IMR-90 (cell line): ENCODE measurements at regions not wholly inside any gene's neighbourhood (a gene's known extent, or its start where the extent isn't known, plus 50 kb on each side); places are given as distances from the start of the nearest gene placed in this dataset.

Experiments used
- ATAC-seq: fragments of 200-7000 bp; cut with Tn5 transposase; 2 replicates; pipeline ENCODE4 v1.9.1; 2020; ENCODE audit warnings: low read depth, mild to moderate bottlenecking, moderate library complexity
- BruUV-seq: library from RNA; stranded (reverse); fragments of 400-500 nt; replicated peaks from 2 replicates; lab custom pipeline; 2021; lab: Mats Ljungman, UMichigan
- CTCF ChIA-PET: fragments of 300-600 bp; formaldehyde crosslinking; extraction: SDS; loops from one replicate; lab custom pipeline; 2021; ENCODE audit warnings: antibody characterized with exemption; lab: Yijun Ruan, JAX
- POLR2A ChIA-PET: fragments of 300-600 bp; sonication (Branson Sonifier 250); formaldehyde crosslinking; loops from one replicate; lab custom pipeline; 2022; ENCODE audit warnings: antibody characterized with exemption; ENCODE audit not compliant: unreplicated experiment; lab: Charles Lee
- DNase-seq: peaks from one replicate; pipeline ENCODE4 v3.0.0; 2013
- H2AFZ ChIP-seq: replicated peaks from 2 replicates; pipeline ENCODE3; 2013; ENCODE audit warnings: low read length, mild to moderate bottlenecking; ENCODE audit not compliant: poor library complexity
- H2AK5ac ChIP-seq: 2 replicates; pipeline ENCODE4 v1.6.1; 2013; ENCODE audit warnings: low read depth, low read length, inconsistent platforms
- H2AK9ac ChIP-seq: replicated peaks from 2 replicates; pipeline ENCODE3; 2013; ENCODE audit warnings: mild to moderate bottlenecking, low read depth, low read length, moderate library complexity; ENCODE audit not compliant: poor library complexity
- H2BK120ac ChIP-seq: 2 replicates; pipeline ENCODE4 v1.6.1; 2013; ENCODE audit warnings: low read depth, low read length, inconsistent platforms
- H2BK15ac ChIP-seq: 3 replicates; pipeline ENCODE4 v1.6.1; 2013; ENCODE audit warnings: low read depth, low read length, inconsistent platforms
- H2BK20ac ChIP-seq: 2 replicates; pipeline ENCODE4 v1.6.1; 2013; ENCODE audit warnings: low read depth, mild to moderate bottlenecking, inconsistent platforms, low read length, moderate library complexity
- H2BK5ac ChIP-seq: 2 replicates; pipeline ENCODE4 v1.6.1; 2013; ENCODE audit warnings: mild to moderate bottlenecking, low read depth, low read length, inconsistent platforms; ENCODE audit not compliant: poor library complexity, severe bottlenecking
- H3K14ac ChIP-seq: replicated peaks from 2 replicates; pipeline ENCODE4 v1.6.1; 2013; ENCODE audit warnings: low read depth, low read length, inconsistent platforms
- H3K18ac ChIP-seq: 2 replicates; pipeline ENCODE4 v1.6.1; 2013; ENCODE audit warnings: low read depth, low read length, control low read depth
- H3K23ac ChIP-seq: 2 replicates; pipeline ENCODE4 v1.6.1; 2013; ENCODE audit warnings: low read depth, low read length, inconsistent platforms
- H3K27ac ChIP-seq: 2 replicates; pipeline ENCODE4 v1.5.1; 2013; ENCODE audit warnings: mild to moderate bottlenecking, control low read depth, low read length; ENCODE audit not compliant: insufficient read depth
- H3K27me3 ChIP-seq: 2 replicates; pipeline ENCODE4 v1.6.1; 2013; ENCODE audit warnings: low read length; ENCODE audit not compliant: control insufficient read depth, insufficient read depth
- H3K36me3 ChIP-seq: 2 replicates; pipeline ENCODE4 v1.6.1; 2013; ENCODE audit warnings: low read length, mixed read lengths; ENCODE audit not compliant: control insufficient read depth, insufficient read depth
- H3K4ac ChIP-seq: 2 replicates; pipeline ENCODE4 v1.6.1; 2013; ENCODE audit warnings: low read depth, low read length, inconsistent platforms
- H3K4me1 ChIP-seq: 2 replicates; pipeline ENCODE4 v1.6.1; 2013; ENCODE audit warnings: low read length, mixed read lengths; ENCODE audit not compliant: control insufficient read depth, insufficient read depth
- H3K4me2 ChIP-seq: 2 replicates; pipeline ENCODE4 v1.6.1; 2013; ENCODE audit warnings: low read depth, mild to moderate bottlenecking, control low read depth, low read length, moderate library complexity
- H3K4me3 ChIP-seq: 2 replicates; pipeline ENCODE4 v1.5.1; 2013; ENCODE audit warnings: low read depth, mild to moderate bottlenecking, control low read depth, low read length, moderate library complexity; ENCODE audit not compliant: insufficient read depth
- H3K56ac ChIP-seq: 2 replicates; pipeline ENCODE4 v1.6.1; 2013; ENCODE audit warnings: low read length, inconsistent platforms; ENCODE audit not compliant: insufficient read depth; ENCODE audit errors: extremely low read depth
- H3K79me1 ChIP-seq, 2 experiments: 2 replicates each; pipeline ENCODE4 v1.6.1; 2013; ENCODE audit warnings: low read length in 2 of 2, inconsistent platforms in 1 of 2, low read depth in 1 of 2
- H3K9ac ChIP-seq: 2 replicates; pipeline ENCODE4 v1.6.1; 2013; ENCODE audit warnings: low read depth, low read length, control low read depth
- H3K9me1 ChIP-seq: 2 replicates; pipeline ENCODE4 v1.6.1; 2013; ENCODE audit warnings: low read length, inconsistent platforms; ENCODE audit not compliant: insufficient read depth
- H3K9me3 ChIP-seq: 2 replicates; pipeline ENCODE4 v1.6.1; 2013; ENCODE audit warnings: low read length; ENCODE audit not compliant: control insufficient read depth, insufficient read depth
- H4K20me1 ChIP-seq: 2 replicates; pipeline ENCODE4 v1.6.1; 2013; ENCODE audit warnings: low read length, inconsistent platforms; ENCODE audit not compliant: insufficient read depth
- H4K5ac ChIP-seq: 2 replicates; pipeline ENCODE4 v1.6.1; 2013; ENCODE audit warnings: mild to moderate bottlenecking, low read depth, low read length, control low read depth
- H4K8ac ChIP-seq, 2 experiments: 2 replicates each; pipeline ENCODE4 v1.6.1; 2013; ENCODE audit warnings: low read depth in 2 of 2, low read length in 2 of 2, control low read depth in 1 of 2, inconsistent platforms in 1 of 2
- H4K91ac ChIP-seq: 2 replicates; pipeline ENCODE4 v1.6.1; 2013; ENCODE audit warnings: low read depth, low read length, inconsistent platforms; ENCODE audit not compliant: insufficient read depth
- CHD1 ChIP-seq: IDR thresholded peaks from 2 replicates; pipeline ENCODE4 v1.6.1; 2012; ENCODE audit warnings: low read depth, low read length, improper control_type of control experiment
- ELK1 ChIP-seq: fragments of 150-350 bp; IDR thresholded peaks from 2 replicates; pipeline ENCODE4 v1.6.1; 2016; ENCODE audit warnings: low read depth, mild to moderate bottlenecking, low read length, moderate library complexity, borderline replicate concordance
- MAFK ChIP-seq: IDR thresholded peaks from 2 replicates; pipeline ENCODE4 v1.6.1; 2012; ENCODE audit warnings: low read depth, low read length, improper control_type of control experiment
- MAZ ChIP-seq: IDR thresholded peaks from 2 replicates; pipeline ENCODE4 v1.6.1; 2012; ENCODE audit warnings: low read depth, mild to moderate bottlenecking, low read length, improper control_type of control experiment, moderate library complexity, borderline replicate concordance
- POLR2A ChIP-seq: IDR thresholded peaks from 2 replicates; pipeline ENCODE4 v1.6.1; 2012; ENCODE audit warnings: mild to moderate bottlenecking, low read depth, low read length
- RFX5 ChIP-seq: IDR thresholded peaks from 2 replicates; pipeline ENCODE4 v1.8.0; 2012; ENCODE audit warnings: low read depth, mild to moderate bottlenecking, low read length, moderate library complexity
- WGBS, 2 experiments: methylation state at CpG; one replicate each; pipeline versions ENCODE4 v1.1.5 to v1.1.7; 2013; ENCODE audit warnings: missing lambda C conversion rate in 2 of 2; ENCODE audit not compliant: insufficient read length in 1 of 2; ENCODE audit errors: extremely low coverage in 2 of 2; 5-methylcytosine and 5-hydroxymethylcytosine counted together
- dilution Hi-C: fragments of 300-500 bp; cut with HindIII; formaldehyde crosslinking; loops from one replicate; pipeline ENCODE4 v1.14.3; 2018; ENCODE audit warnings: low sequenced_read_pairs; ENCODE audit not compliant: unreplicated experiment
- in situ Hi-C: fragments of 300-500 bp; cut with MboI; formaldehyde crosslinking; loops from 3 replicates; pipeline ENCODE4 v1.14.3; 2019; ENCODE audit warnings: low sequenced_read_pairs, inconsistent platforms, mixed read lengths
- intact Hi-C: fragments of 100-400 bp; cut with micrococcal nuclease; formaldehyde crosslinking; loops from 2 replicates; pipeline ENCODE4 v1.10.0; 2022

- no TSS peak for BruUV-seq
- H3K4me2 ChIP-seq: no peak overlapping the region
- H3K4me1 ChIP-seq: no peaks in the 10 kb centered on the region
- intact Hi-C loops (no loop called here), in situ Hi-C loops (no loop called here), dilution Hi-C loops (no loop called here)
- no peaks in the 10 kb centered on the region for H3K27me3 ChIP-seq
- no peak overlapping the region for H2BK120ac ChIP-seq
- no peak overlapping the region for H3K4ac ChIP-seq
- no peak for DNase-seq
- H3K9me3 ChIP-seq: peaks cover 23% of the 10 kb centered on the region
- no peak for ATAC-seq
- no peak overlapping the region for H2BK15ac ChIP-seq
- no peak overlapping the region for H4K5ac ChIP-seq
- no peaks in the 10 kb centered on the region for H3K79me1 ChIP-seq
- no peak overlapping the region for H2BK20ac ChIP-seq
- no peak overlapping the region for H4K91ac ChIP-seq
- ChIA-PET POLR2A (no interaction called here), CTCF (no interaction called here)
- H3K9me1 ChIP-seq: no peaks in the 10 kb centered on the region
- H4K20me1 ChIP-seq: no peaks in the 10 kb centered on the region
- no peak for TF ChIP-seq MAFK
- no peak for TF ChIP-seq POLR2A
- TF ChIP-seq CHD1: no peak
- no peak for TF ChIP-seq ELK1
- TF ChIP-seq MAZ: no peak
- TF ChIP-seq RFX5: no peak
- H3K56ac ChIP-seq: no peak overlapping the region
- H3K14ac ChIP-seq: no peak overlapping the region
- H4K8ac ChIP-seq: no peak overlapping the region
- H2AK5ac ChIP-seq: no peak overlapping the region
- no peak overlapping the region for H3K23ac ChIP-seq
- no peak overlapping the region for H3K4me3 ChIP-seq
- no peak overlapping the region for H2AFZ ChIP-seq
- no peak overlapping the region for H2AK9ac ChIP-seq
- no peaks in the 10 kb centered on the region for H3K36me3 ChIP-seq
- no peak overlapping the region for H3K18ac ChIP-seq
- H2BK5ac ChIP-seq: no peak overlapping the region
- no CpG with 5 or more reads among the region's 7 CpGs for WGBS, 2 experiments
- H3K9ac ChIP-seq: no peak overlapping the region
- H3K27ac ChIP-seq: no peak overlapping the region
Observed at GRCh38 chrX:1749499-1749898, 134.6 kb downstream of the ASMT start.
